ENCODE measurements at regions not wholly inside any gene's neighbourhood (a gene's known extent, or its start where the extent isn't known, plus 50 kb on each side); places are given as distances from the start of the nearest gene placed in this dataset.

GRCh38 chr2:134150760-134151159 is 103.1 kb upstream of the MGAT5 start:
- TF ChIP-seq, protein P1, sequence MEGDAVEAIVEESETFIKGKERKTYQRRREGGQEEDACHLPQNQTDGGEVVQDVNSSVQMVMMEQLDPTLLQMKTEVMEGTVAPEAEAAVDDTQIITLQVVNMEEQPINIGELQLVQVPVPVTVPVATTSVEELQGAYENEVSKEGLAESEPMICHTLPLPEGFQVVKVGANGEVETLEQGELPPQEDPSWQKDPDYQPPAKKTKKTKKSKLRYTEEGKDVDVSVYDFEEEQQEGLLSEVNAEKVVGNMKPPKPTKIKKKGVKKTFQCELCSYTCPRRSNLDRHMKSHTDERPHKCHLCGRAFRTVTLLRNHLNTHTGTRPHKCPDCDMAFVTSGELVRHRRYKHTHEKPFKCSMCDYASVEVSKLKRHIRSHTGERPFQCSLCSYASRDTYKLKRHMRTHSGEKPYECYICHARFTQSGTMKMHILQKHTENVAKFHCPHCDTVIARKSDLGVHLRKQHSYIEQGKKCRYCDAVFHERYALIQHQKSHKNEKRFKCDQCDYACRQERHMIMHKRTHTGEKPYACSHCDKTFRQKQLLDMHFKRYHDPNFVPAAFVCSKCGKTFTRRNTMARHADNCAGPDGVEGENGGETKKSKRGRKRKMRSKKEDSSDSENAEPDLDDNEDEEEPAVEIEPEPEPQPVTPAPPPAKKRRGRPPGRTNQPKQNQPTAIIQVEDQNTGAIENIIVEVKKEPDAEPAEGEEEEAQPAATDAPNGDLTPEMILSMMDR (IDR thresholded peaks at IDR 0.05; ENCODE audit: low read depth, low read length, poor library complexity, severe bottlenecking) = no peak
- TF ChIP-seq EZH2phosphoT487 (IDR thresholded peaks at IDR 0.05; ENCODE audit: borderline replicate concordance, low read length) = no peak

Measured in DOHH2 (cell line).